Neuronal stem cell (in vitro differentiated cells): ENCODE measurements at regions not wholly inside any gene's neighbourhood (a gene's known extent, or its start where the extent isn't known, plus 50 kb on each side); places are given as distances from the start of the nearest gene placed in this dataset.

Source experiments
- DNase-seq: peaks from one replicate; pipeline ENCODE4 v3.0.0-alpha.2; 2013; ENCODE audit warnings: low spot score
- H2AFZ ChIP-seq: one replicate; pipeline ENCODE4 v1.6.1; 2013; ENCODE audit warnings: mild to moderate bottlenecking, low read length, inconsistent platforms
- H2AK5ac ChIP-seq: 2 replicates; pipeline ENCODE4 v1.6.1; 2013; ENCODE audit warnings: low read depth, mild to moderate bottlenecking, inconsistent platforms, low read length, moderate library complexity, mixed read lengths
- H2BK120ac ChIP-seq: 2 replicates; pipeline ENCODE4 v1.6.1; 2013; ENCODE audit warnings: low read depth, mild to moderate bottlenecking, inconsistent platforms, low read length, moderate library complexity, mixed read lengths
- H2BK12ac ChIP-seq: one replicate; pipeline ENCODE4 v1.6.1; 2013; ENCODE audit warnings: low read length, inconsistent platforms
- H2BK15ac ChIP-seq: 2 replicates; pipeline ENCODE4 v1.6.1; 2013; ENCODE audit warnings: mild to moderate bottlenecking, low read length, inconsistent platforms, mixed read lengths
- H2BK5ac ChIP-seq: one replicate; pipeline ENCODE4 v1.6.1; 2013; ENCODE audit warnings: inconsistent platforms, mild to moderate bottlenecking, low read length, moderate library complexity
- H3K14ac ChIP-seq: one replicate; pipeline ENCODE4 v1.6.1; 2013; ENCODE audit warnings: low read length, inconsistent platforms
- H3K18ac ChIP-seq: 2 replicates; pipeline ENCODE4 v1.6.1; 2013; ENCODE audit warnings: low read length, inconsistent platforms
- H3K23ac ChIP-seq: 2 replicates; pipeline ENCODE4 v1.6.1; 2013; ENCODE audit warnings: low read depth, mild to moderate bottlenecking, mixed read lengths, low read length, inconsistent platforms; ENCODE audit not compliant: poor library complexity
- H3K27ac ChIP-seq: replicated peaks from 3 replicates; pipeline ENCODE4 v1.5.1; 2013; ENCODE audit warnings: low read length, inconsistent platforms
- H3K27me3 ChIP-seq, 3 experiments: 2 replicates each; pipeline ENCODE4 v1.6.1; 2013; ENCODE audit warnings: low read length in 3 of 3, mild to moderate bottlenecking in 2 of 3, inconsistent platforms in 1 of 3, low read depth in 1 of 3, mixed read lengths in 1 of 3, moderate library complexity in 1 of 3; ENCODE audit not compliant: control insufficient read depth in 3 of 3, insufficient read depth in 3 of 3
- H3K36me3 ChIP-seq, 2 donors: replicated peaks in 1 of 2; 2 replicates each; pipeline ENCODE4 v1.6.1; 2013; ENCODE audit warnings: low read length in 2 of 2; ENCODE audit not compliant: control insufficient read depth in 2 of 2, insufficient read depth in 2 of 2
- H3K4ac ChIP-seq: 2 replicates; pipeline ENCODE4 v1.6.1; 2013; ENCODE audit warnings: inconsistent platforms, mild to moderate bottlenecking, low read length, moderate library complexity
- H3K4me1 ChIP-seq, 2 donors: 1 replicate in 1 of 2; 2 replicates in 1 of 2; pipeline ENCODE4 v1.6.1; 2013; ENCODE audit warnings: low read length in 2 of 2, low read depth in 1 of 2; ENCODE audit not compliant: control insufficient read depth in 2 of 2, insufficient read depth in 1 of 2
- H3K4me2 ChIP-seq: one replicate; pipeline ENCODE4 v1.6.1; 2013; ENCODE audit warnings: mild to moderate bottlenecking, low read length, inconsistent platforms; ENCODE audit not compliant: insufficient read depth, poor library complexity, severe bottlenecking
- H3K4me3 ChIP-seq, 2 donors: 2 replicates each; pipeline ENCODE4 v1.5.1; 2013; ENCODE audit warnings: low read length in 2 of 2, mild to moderate bottlenecking in 2 of 2, inconsistent platforms in 1 of 2, moderate library complexity in 1 of 2
- H3K79me1 ChIP-seq: one replicate; pipeline ENCODE4 v1.6.1; 2013; ENCODE audit warnings: low read depth, mild to moderate bottlenecking, inconsistent platforms, low read length, moderate library complexity
- H3K9ac ChIP-seq: one replicate; pipeline ENCODE4 v1.6.1; 2013; ENCODE audit warnings: mild to moderate bottlenecking, low read depth, low read length, inconsistent platforms; ENCODE audit not compliant: poor library complexity
- H3K9me3 ChIP-seq, 2 donors: replicated peaks in 1 of 2; 2 replicates each; pipeline versions ENCODE3 to v1.6.1; 2013; ENCODE audit warnings: low read length in 2 of 2, mild to moderate bottlenecking in 2 of 2, inconsistent platforms in 1 of 2, low read depth in 1 of 2, mixed read lengths in 1 of 2, moderate library complexity in 1 of 2; ENCODE audit not compliant: control insufficient read depth in 2 of 2, insufficient read depth in 1 of 2
- H4K8ac ChIP-seq: one replicate; pipeline ENCODE4 v1.6.1; 2013; ENCODE audit warnings: low read depth, mild to moderate bottlenecking, inconsistent platforms, low read length, moderate library complexity
- H4K91ac ChIP-seq: one replicate; pipeline ENCODE4 v1.6.1; 2013; ENCODE audit warnings: low read length, low read depth, mild to moderate bottlenecking, inconsistent platforms; ENCODE audit not compliant: poor library complexity
- WGBS, 2 donors: extraction: QIAGEN DNeasy Blood & Tissue Kit; methylation state at CpG; one replicate each; pipeline ENCODE4 v1.1.7; 2013; ENCODE audit warnings: missing lambda C conversion rate in 2 of 2, mixed read lengths in 1 of 2; ENCODE audit not compliant: insufficient read length in 2 of 2, insufficient replicate concordance in 1 of 2; ENCODE audit errors: extremely low coverage in 2 of 2; 5-methylcytosine and 5-hydroxymethylcytosine counted together

DNA sequence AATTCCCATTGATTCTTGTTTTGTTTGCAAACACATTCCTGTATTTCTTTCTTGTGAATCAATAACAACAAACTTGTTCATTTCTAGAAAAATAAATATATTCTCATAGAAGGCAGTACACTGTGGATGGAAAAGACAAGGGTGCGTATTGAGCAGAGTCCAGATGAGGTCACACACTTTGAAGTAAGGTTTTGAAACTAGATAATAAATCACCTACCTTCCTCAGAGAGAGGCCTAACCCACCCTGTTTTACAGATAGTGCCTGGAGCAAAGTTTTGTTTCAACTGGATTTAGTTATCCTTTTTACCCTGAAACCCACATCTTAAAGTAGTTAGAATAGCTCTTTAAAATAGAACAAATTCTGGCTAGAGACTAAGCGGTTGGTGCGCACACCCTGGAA lies 137.1 kb upstream of the PIEZO2 start:
- Histone ChIP-seq H2AFZ (no peak overlapping the region), H3K9me3 (no peaks in the 10 kb centered on the region), H2BK120ac (no peak overlapping the region), H2BK12ac (no peak overlapping the region), H3K4ac (no peak overlapping the region), H4K8ac (no peak overlapping the region), H3K14ac (no peak overlapping the region), H3K4me1 (no peaks in the 10 kb centered on the region), H2BK15ac (no peak overlapping the region), H3K23ac (no peak overlapping the region), H4K91ac (no peak overlapping the region), H3K9ac (no peak overlapping the region), H3K4me3 (no peak overlapping the region), H3K79me1 (no peaks in the 10 kb centered on the region), H3K27ac (no peak overlapping the region), H3K18ac (no peak overlapping the region), H3K36me3 (no peaks in the 10 kb centered on the region), H3K4me2 (no peak overlapping the region), H2AK5ac (no peak overlapping the region), H2BK5ac (no peak overlapping the region), H3K27me3 (no peaks in the 10 kb centered on the region)
- no peak for DNase-seq
- no CpG with 5 or more reads among the region's 3 CpGs for WGBS, 2 donors

DNA sequence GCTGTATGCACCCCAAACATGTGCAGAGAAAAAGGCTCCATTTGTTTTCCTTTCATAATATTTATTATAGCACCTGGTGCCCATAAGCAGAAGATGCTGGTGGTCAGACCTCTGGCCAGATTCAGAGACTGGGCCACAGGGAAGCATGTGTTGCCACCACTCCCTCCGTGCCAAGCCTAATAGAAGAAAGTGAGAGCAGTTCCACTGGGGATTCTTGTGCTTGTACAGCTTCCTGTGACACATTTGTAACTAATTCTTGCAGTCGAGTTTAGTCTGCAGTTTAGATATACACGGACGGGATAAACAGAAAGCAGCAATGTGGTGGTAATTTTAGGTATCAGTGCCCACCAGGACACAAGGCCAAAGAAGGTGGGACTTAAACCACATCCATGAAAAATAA lies 135.4 kb upstream of the PIEZO2 start:
- H3K4ac ChIP-seq: no peak overlapping the region
- no peak for DNase-seq
- no peak overlapping the region for H2BK12ac ChIP-seq
- no peaks in the 10 kb centered on the region for H3K79me1 ChIP-seq
- no peak overlapping the region for H3K4me3 ChIP-seq
- no peak overlapping the region for H3K9ac ChIP-seq
- no peak overlapping the region for H3K27ac ChIP-seq
- no peaks in the 10 kb centered on the region for H3K9me3 ChIP-seq
- H2AFZ ChIP-seq: no peak overlapping the region
- no peaks in the 10 kb centered on the region for H3K27me3 ChIP-seq
- no CpG with 5 or more reads among the region's 4 CpGs for WGBS, 2 donors
- H2BK15ac ChIP-seq: no peak overlapping the region
- no peak overlapping the region for H4K91ac ChIP-seq
- no peaks in the 10 kb centered on the region for H3K4me1 ChIP-seq
- no peak overlapping the region for H3K14ac ChIP-seq
- no peak overlapping the region for H3K18ac ChIP-seq
- H2BK120ac ChIP-seq: no peak overlapping the region
- H3K23ac ChIP-seq: no peak overlapping the region
- no peak overlapping the region for H2AK5ac ChIP-seq
- no peak overlapping the region for H2BK5ac ChIP-seq
- H4K8ac ChIP-seq: no peak overlapping the region
- H3K4me2 ChIP-seq: no peak overlapping the region
- no peaks in the 10 kb centered on the region for H3K36me3 ChIP-seq

DNA sequence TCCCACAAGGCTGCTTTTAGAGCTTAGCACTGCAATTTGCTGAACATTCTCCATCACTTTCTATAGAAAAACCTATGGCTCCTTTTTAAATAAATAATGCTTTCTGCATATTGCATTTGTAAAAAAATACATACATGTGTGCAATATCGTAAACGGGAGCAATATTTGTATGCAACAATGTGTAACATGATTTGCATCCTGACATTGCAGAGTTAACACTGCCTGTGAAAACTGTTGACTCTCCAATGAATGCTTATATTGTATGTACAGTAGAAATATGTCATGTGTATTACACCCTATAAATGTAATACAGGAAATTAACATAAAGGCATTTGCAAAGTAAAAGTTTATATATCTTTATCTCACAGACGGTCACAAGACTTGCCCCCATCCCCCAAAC lies 135.0 kb upstream of the PIEZO2 start:
- Histone ChIP-seq H3K27ac (no peak overlapping the region), H3K4me2 (no peak overlapping the region), H2AFZ (no peak overlapping the region), H3K14ac (no peak overlapping the region), H2BK12ac (no peak overlapping the region), H3K18ac (no peak overlapping the region), H2BK5ac (no peak overlapping the region), H3K4me3 (no peak overlapping the region), H4K8ac (no peak overlapping the region), H3K9ac (no peak overlapping the region), H3K4ac (no peak overlapping the region), H2AK5ac (no peak overlapping the region), H4K91ac (no peak overlapping the region), H3K79me1 (no peaks in the 10 kb centered on the region), H2BK15ac (no peak overlapping the region), H3K36me3 (no peaks in the 10 kb centered on the region), H3K9me3 (peaks cover 0 to 2% of the 10 kb centered on the region in 2 donors), H3K4me1 (no peaks in the 10 kb centered on the region), H2BK120ac (no peak overlapping the region), H3K23ac (no peak overlapping the region), H3K27me3 (no peaks in the 10 kb centered on the region)
- WGBS, 2 donors: no CpG with 5 or more reads among the region's 3 CpGs
- no peak for DNase-seq

DNA sequence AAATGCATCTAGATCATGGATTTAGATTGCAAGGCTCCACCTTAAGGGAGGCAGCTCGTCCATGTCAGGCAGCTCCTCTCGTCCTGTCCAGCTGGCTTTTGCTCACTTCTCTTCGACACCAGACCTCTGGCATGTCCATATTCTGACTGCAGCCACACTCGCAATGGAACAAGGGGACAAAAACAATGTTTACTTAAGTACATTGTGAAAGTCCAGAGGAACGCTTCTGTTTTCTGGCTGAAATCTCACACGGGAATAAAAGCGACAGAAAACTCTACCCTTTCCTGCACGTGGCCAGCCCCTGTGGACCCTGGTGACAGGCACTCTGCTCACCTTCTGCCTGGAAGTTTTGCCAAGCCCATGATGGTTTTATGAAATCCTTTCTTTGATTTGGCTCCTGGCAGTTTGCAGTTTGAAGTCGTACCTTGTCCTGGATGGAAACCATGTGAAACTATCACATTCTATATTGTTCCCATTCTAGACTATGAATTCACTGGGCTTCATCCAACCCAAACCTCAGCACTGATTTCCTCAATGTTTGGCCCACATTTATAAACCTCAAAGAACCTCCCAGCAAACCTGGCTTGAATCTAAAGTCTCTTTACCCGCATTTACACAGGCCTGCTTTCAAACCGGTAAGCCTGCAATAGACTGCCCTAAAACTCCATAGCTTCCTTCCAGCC lies 134.3 kb upstream of the PIEZO2 start:
- no peak overlapping the region for H2AFZ ChIP-seq
- no peaks in the 10 kb centered on the region for H3K36me3 ChIP-seq
- no peak overlapping the region for H3K23ac ChIP-seq
- no peaks in the 10 kb centered on the region for H3K4me1 ChIP-seq
- H2AK5ac ChIP-seq: no peak overlapping the region
- H3K4ac ChIP-seq: no peak overlapping the region
- H2BK15ac ChIP-seq: no peak overlapping the region
- H3K9me3 ChIP-seq: peaks cover 0 to 2% of the 10 kb centered on the region in 2 donors
- no peak overlapping the region for H3K27ac ChIP-seq
- WGBS, 2 donors: no CpG with 5 or more reads among the region's 11 CpGs
- H3K79me1 ChIP-seq: no peaks in the 10 kb centered on the region
- H2BK5ac ChIP-seq: no peak overlapping the region
- DNase-seq: no peak
- no peak overlapping the region for H2BK120ac ChIP-seq
- no peak overlapping the region for H3K4me3 ChIP-seq
- no peak overlapping the region for H2BK12ac ChIP-seq
- H3K9ac ChIP-seq: no peak overlapping the region
- no peak overlapping the region for H4K8ac ChIP-seq
- no peak overlapping the region for H3K14ac ChIP-seq
- H4K91ac ChIP-seq: no peak overlapping the region
- no peak overlapping the region for H3K18ac ChIP-seq
- H3K27me3 ChIP-seq: no peaks in the 10 kb centered on the region
- H3K4me2 ChIP-seq: no peak overlapping the region
